Mesendoderm (in vitro differentiated cells): ENCODE measurements at regions not wholly inside any gene's neighbourhood (a gene's known extent, or its start where the extent isn't known, plus 50 kb on each side); places are given as distances from the start of the nearest gene placed in this dataset.

Experiments used
- DNase-seq: peaks from one replicate; pipeline ENCODE4 v3.0.0; 2013
- H2AK5ac ChIP-seq: 2 replicates; pipeline ENCODE4 v1.6.1; 2013; ENCODE audit warnings: low read length, inconsistent platforms
- H2BK120ac ChIP-seq: 2 replicates; pipeline ENCODE4 v1.6.1; 2013; ENCODE audit warnings: low read depth, mild to moderate bottlenecking, low read length, moderate library complexity, mixed read lengths
- H2BK15ac ChIP-seq: replicated peaks from 2 replicates; pipeline ENCODE4 v1.6.1; 2013; ENCODE audit warnings: low read depth, mild to moderate bottlenecking, moderate library complexity
- H2BK5ac ChIP-seq: 2 replicates; pipeline ENCODE4 v1.6.1; 2013; ENCODE audit warnings: low read length, inconsistent platforms
- H3K18ac ChIP-seq: 2 replicates; pipeline ENCODE4 v1.6.1; 2013; ENCODE audit warnings: mild to moderate bottlenecking, low read length, mixed read lengths
- H3K23ac ChIP-seq: one replicate; pipeline ENCODE4 v1.6.1; 2013; ENCODE audit warnings: low read length
- H3K27ac ChIP-seq: 2 replicates; pipeline ENCODE4 v1.5.1; 2013; ENCODE audit warnings: low read depth, mild to moderate bottlenecking, inconsistent platforms, low read length, moderate library complexity
- H3K27me3 ChIP-seq: 2 replicates; pipeline ENCODE4 v1.6.1; 2013; ENCODE audit warnings: low read length, control low read depth, mild to moderate bottlenecking, inconsistent platforms; ENCODE audit not compliant: insufficient read depth, poor library complexity
- H3K36me3 ChIP-seq: 2 replicates; pipeline ENCODE4 v1.6.1; 2013; ENCODE audit warnings: low read length, inconsistent platforms; ENCODE audit not compliant: control insufficient read depth, insufficient read depth
- H3K4ac ChIP-seq: one replicate; pipeline ENCODE4 v1.6.1; 2013; ENCODE audit warnings: low read depth, mild to moderate bottlenecking, low read length, moderate library complexity
- H3K4me1 ChIP-seq: 2 replicates; pipeline ENCODE4 v1.6.1; 2013; ENCODE audit warnings: low read depth, low read length, inconsistent platforms; ENCODE audit not compliant: control insufficient read depth
- H3K4me2 ChIP-seq: 2 replicates; pipeline ENCODE4 v1.6.1; 2013; ENCODE audit warnings: low read length
- H3K4me3 ChIP-seq: 2 replicates; pipeline ENCODE4 v1.5.1; 2013; ENCODE audit warnings: mild to moderate bottlenecking, low read length
- H3K56ac ChIP-seq: one replicate; pipeline ENCODE4 v1.6.1; 2013; ENCODE audit warnings: low read length
- H3K79me1 ChIP-seq: 2 replicates; pipeline ENCODE4 v1.6.1; 2013; ENCODE audit warnings: low read length, inconsistent platforms
- H3K79me2 ChIP-seq: 2 replicates; pipeline ENCODE4 v1.6.1; 2013; ENCODE audit warnings: mild to moderate bottlenecking, low read length; ENCODE audit not compliant: control insufficient read depth, insufficient read depth
- H3K9ac ChIP-seq: 2 replicates; pipeline ENCODE4 v1.6.1; 2013; ENCODE audit warnings: low read length, inconsistent platforms
- H4K5ac ChIP-seq: one replicate; pipeline ENCODE4 v1.6.1; 2013; ENCODE audit warnings: low read length
- H4K8ac ChIP-seq: one replicate; pipeline ENCODE4 v1.6.1; 2013; ENCODE audit warnings: low read depth, mild to moderate bottlenecking, control low read depth, low read length, moderate library complexity
- WGBS: extraction: QIAGEN DNeasy Blood & Tissue Kit; methylation state at CpG from one replicate; pipeline ENCODE4 v1.1.7; 2013; ENCODE audit warnings: low lambda C conversion rate, missing lambda C conversion rate; ENCODE audit not compliant: insufficient coverage; ENCODE audit errors: extremely low coverage; 5-methylcytosine and 5-hydroxymethylcytosine counted together

DNA sequence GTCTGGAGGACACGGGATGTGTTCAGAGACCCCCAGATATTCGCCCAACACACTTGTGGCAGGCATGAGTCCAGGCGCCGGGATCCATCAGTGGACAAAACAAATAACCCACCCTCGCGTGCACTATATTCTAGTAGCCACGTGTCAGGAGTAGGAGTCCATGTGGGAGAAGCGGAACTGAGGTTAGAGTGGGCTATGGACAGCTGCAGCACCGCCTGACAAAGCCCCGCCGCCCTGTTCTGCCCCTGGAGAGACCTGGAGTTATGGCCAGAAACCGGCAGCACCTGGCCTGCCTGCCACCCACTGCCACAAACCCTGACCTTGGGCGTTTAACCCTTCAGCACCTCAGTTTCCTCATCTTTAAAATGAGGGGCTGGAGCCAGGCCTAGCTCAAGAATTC, 181.0 kb upstream of the RNF32 start:
- H3K18ac ChIP-seq: no peak overlapping the region
- H3K79me1 ChIP-seq: no peaks in the 10 kb centered on the region
- H3K27ac ChIP-seq: no peak overlapping the region
- no peak overlapping the region for H3K23ac ChIP-seq
- H2BK15ac ChIP-seq: no peak overlapping the region
- H2BK120ac ChIP-seq: no peak overlapping the region
- H3K9ac ChIP-seq: no peak overlapping the region
- H4K5ac ChIP-seq: no peak overlapping the region
- H2AK5ac ChIP-seq: no peak overlapping the region
- H3K79me2 ChIP-seq: no peaks in the 10 kb centered on the region
- no peaks in the 10 kb centered on the region for H3K4me1 ChIP-seq
- no peaks in the 10 kb centered on the region for H3K27me3 ChIP-seq
- H3K56ac ChIP-seq: no peak overlapping the region
- H2BK5ac ChIP-seq: no peak overlapping the region
- H3K4me3 ChIP-seq: no peak overlapping the region
- no peak for DNase-seq
- H3K4ac ChIP-seq: no peak overlapping the region
- WGBS: no CpG with 5 or more reads among the region's 13 CpGs
- no peak overlapping the region for H3K4me2 ChIP-seq
- no peaks in the 10 kb centered on the region for H3K36me3 ChIP-seq
- H4K8ac ChIP-seq: no peak overlapping the region

DNA sequence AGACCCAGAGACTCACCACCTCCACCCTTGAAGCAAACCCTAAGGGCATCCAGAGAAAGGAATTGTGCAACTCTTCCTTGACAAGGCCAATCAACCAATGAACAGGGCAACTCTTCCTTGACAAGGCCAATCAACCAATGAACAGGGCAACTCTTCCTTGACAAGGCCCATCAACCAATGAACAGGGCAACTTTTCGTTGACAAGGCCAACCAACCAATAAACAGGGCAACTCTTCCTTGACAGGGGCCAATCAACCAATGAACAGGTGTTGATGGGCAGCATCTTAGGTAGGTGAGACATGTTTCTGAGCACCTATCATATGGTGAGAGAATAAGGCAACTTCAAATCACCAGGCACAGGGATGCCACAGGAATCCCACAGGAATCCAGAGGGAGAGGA, 181.5 kb upstream of the RNF32 start:
- Histone ChIP-seq H4K5ac (no peak overlapping the region), H3K4ac (no peak overlapping the region), H3K4me1 (no peaks in the 10 kb centered on the region), H3K23ac (no peak overlapping the region), H3K27ac (no peak overlapping the region), H3K79me1 (no peaks in the 10 kb centered on the region), H2BK15ac (no peak overlapping the region), H3K4me3 (no peak overlapping the region), H3K18ac (no peak overlapping the region), H2AK5ac (no peak overlapping the region), H3K79me2 (no peaks in the 10 kb centered on the region), H2BK5ac (no peak overlapping the region), H3K36me3 (no peaks in the 10 kb centered on the region), H3K27me3 (no peaks in the 10 kb centered on the region), H4K8ac (no peak overlapping the region), H2BK120ac (no peak overlapping the region), H3K56ac (no peak overlapping the region), H3K4me2 (no peak overlapping the region), H3K9ac (no peak overlapping the region)
- no peak for DNase-seq
- WGBS: no CpG with 5 or more reads among the region's 1 CpG

DNA sequence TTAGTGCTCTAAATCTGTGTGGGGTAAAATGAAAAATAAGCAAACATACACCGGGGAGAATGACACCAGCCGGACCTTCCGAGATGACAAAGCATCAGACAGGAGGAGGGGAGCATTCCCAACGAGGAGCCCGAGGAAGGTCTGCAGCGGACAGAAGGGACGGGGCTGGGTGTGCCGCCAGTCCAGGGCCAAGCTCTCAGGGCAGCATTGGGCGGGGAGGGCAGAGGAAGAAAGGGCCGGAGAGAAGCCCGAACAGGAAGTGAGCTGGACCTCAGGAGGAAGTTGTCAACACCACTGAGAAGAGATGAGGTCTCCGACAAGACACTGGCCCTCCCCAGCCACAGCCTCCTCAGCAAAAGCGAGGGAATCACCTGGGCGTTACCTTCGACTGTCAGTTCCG, 182.6 kb upstream of the RNF32 start:
- Histone ChIP-seq H3K18ac (no peak overlapping the region), H3K27me3 (no peaks in the 10 kb centered on the region), H3K36me3 (no peaks in the 10 kb centered on the region), H3K4me2 (no peak overlapping the region), H3K27ac (no peak overlapping the region), H4K5ac (no peak overlapping the region), H2BK15ac (no peak overlapping the region), H3K4me1 (no peaks in the 10 kb centered on the region), H2BK5ac (no peak overlapping the region), H2BK120ac (no peak overlapping the region), H3K56ac (no peak overlapping the region), H2AK5ac (no peak overlapping the region), H3K79me1 (no peaks in the 10 kb centered on the region), H3K23ac (no peak overlapping the region), H3K9ac (no peak overlapping the region), H3K4me3 (no peak overlapping the region), H3K4ac (no peak overlapping the region), H4K8ac (no peak overlapping the region), H3K79me2 (no peaks in the 10 kb centered on the region)
- WGBS: no CpG with 5 or more reads among the region's 16 CpGs
- no peak for DNase-seq

DNA sequence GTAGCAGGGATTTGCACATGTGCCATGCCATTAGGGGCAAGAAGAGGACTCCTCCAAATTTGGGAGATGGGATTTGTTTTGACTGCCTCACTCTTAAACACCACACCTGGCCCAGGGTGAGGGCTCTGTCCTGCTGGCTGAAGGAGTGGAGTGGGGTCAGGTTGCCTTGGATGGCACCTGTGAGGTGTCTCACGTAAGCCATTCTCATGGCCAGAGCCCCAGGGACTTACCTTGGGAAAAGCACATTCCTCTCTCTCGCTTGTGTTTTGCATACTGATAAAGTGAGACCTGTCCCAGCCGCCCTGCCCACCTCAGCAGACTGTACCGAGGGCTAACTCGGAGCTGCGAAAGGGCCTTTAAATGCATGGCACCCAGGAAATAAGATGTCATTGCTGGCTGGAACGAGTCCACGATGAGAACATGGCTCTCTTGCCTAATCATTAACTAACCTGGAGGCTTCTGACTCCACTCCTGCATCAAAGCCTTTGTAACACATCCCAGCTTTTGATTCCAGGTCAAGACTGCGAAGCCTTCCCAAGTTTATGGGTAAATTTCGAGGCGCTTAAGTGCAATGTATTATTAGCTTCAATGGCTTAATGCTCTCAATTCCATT, 184.0 kb upstream of the RNF32 start:
- H3K4ac ChIP-seq: no peak overlapping the region
- H4K8ac ChIP-seq: no peak overlapping the region
- H3K27me3 ChIP-seq: no peaks in the 10 kb centered on the region
- no peaks in the 10 kb centered on the region for H3K79me2 ChIP-seq
- DNase-seq: peak; percentile 36
- H2AK5ac ChIP-seq: no peak overlapping the region
- no peak overlapping the region for H4K5ac ChIP-seq
- no peak overlapping the region for H3K23ac ChIP-seq
- no peak overlapping the region for H3K18ac ChIP-seq
- no peak overlapping the region for H2BK5ac ChIP-seq
- no CpG with 5 or more reads among the region's 11 CpGs for WGBS
- H3K56ac ChIP-seq: no peak overlapping the region
- no peak overlapping the region for H3K27ac ChIP-seq
- no peak overlapping the region for H3K4me3 ChIP-seq
- H2BK15ac ChIP-seq: no peak overlapping the region
- no peak overlapping the region for H3K4me2 ChIP-seq
- no peaks in the 10 kb centered on the region for H3K79me1 ChIP-seq
- H2BK120ac ChIP-seq: no peak overlapping the region
- H3K9ac ChIP-seq: no peak overlapping the region
- no peaks in the 10 kb centered on the region for H3K36me3 ChIP-seq
- H3K4me1 ChIP-seq: no peaks in the 10 kb centered on the region

DNA sequence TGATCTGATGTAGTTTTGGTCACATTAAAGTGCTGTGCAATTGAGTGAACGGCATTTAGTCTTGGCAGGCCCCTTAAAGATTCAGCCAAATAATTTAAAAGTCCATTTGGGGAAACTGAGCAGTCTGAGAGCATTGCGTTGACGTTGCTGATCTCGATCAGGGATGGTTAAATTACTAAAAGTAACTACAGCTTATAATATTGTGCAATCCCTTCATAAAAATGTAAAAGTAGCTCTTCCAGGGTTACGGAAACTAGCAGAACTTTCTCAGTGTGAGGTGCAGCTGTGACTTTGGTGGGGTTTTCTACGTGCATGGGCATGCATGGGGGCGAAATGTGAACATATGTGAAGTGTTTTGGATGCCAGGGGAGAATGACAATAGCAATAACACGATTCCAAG, 184.5 kb upstream of the RNF32 start:
- H3K36me3 ChIP-seq: no peaks in the 10 kb centered on the region
- H4K5ac ChIP-seq: no peak overlapping the region
- no peak overlapping the region for H3K56ac ChIP-seq
- H4K8ac ChIP-seq: no peak overlapping the region
- no peak overlapping the region for H3K9ac ChIP-seq
- no peak overlapping the region for H2BK5ac ChIP-seq
- H3K4ac ChIP-seq: no peak overlapping the region
- no peaks in the 10 kb centered on the region for H3K27me3 ChIP-seq
- H3K79me2 ChIP-seq: no peaks in the 10 kb centered on the region
- H3K4me1 ChIP-seq: no peaks in the 10 kb centered on the region
- H2BK120ac ChIP-seq: no peak overlapping the region
- WGBS: no CpG with 5 or more reads among the region's 8 CpGs
- H2BK15ac ChIP-seq: no peak overlapping the region
- no peak for DNase-seq
- no peak overlapping the region for H3K18ac ChIP-seq
- H3K4me3 ChIP-seq: no peak overlapping the region
- no peak overlapping the region for H3K23ac ChIP-seq
- no peaks in the 10 kb centered on the region for H3K79me1 ChIP-seq
- no peak overlapping the region for H3K27ac ChIP-seq
- H2AK5ac ChIP-seq: no peak overlapping the region
- H3K4me2 ChIP-seq: no peak overlapping the region

DNA sequence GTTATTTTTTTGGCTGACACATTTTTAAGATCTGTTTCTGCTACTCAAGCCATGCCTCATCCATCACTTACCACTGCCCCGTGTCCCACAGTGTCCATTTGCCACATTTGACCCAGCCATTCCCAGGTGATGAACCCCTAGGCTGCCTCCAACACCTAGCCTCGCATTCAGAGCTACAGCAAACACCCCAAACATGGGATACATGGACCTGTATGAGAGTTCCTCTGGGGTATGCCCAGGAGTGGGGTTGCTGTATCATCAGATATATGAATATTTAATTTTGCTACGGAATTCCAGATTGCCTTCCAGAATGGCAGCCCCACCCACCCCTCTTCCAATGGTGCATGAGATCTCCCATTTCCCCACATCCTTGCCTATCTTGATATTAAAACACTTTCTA, 190.1 kb upstream of the RNF32 start:
- no peak overlapping the region for H3K27ac ChIP-seq
- H2BK120ac ChIP-seq: no peak overlapping the region
- no peak overlapping the region for H3K56ac ChIP-seq
- H3K9ac ChIP-seq: no peak overlapping the region
- no peaks in the 10 kb centered on the region for H3K4me1 ChIP-seq
- H3K4ac ChIP-seq: no peak overlapping the region
- H4K8ac ChIP-seq: no peak overlapping the region
- no CpG with 5 or more reads among the region's 3 CpGs for WGBS
- no peak overlapping the region for H3K18ac ChIP-seq
- H3K4me3 ChIP-seq: no peak overlapping the region
- H2BK15ac ChIP-seq: no peak overlapping the region
- DNase-seq: no peak
- no peak overlapping the region for H3K4me2 ChIP-seq
- no peaks in the 10 kb centered on the region for H3K79me1 ChIP-seq
- no peak overlapping the region for H3K23ac ChIP-seq
- H2BK5ac ChIP-seq: no peak overlapping the region
- H3K27me3 ChIP-seq: no peaks in the 10 kb centered on the region
- H2AK5ac ChIP-seq: no peak overlapping the region
- H3K79me2 ChIP-seq: no peaks in the 10 kb centered on the region
- H4K5ac ChIP-seq: no peak overlapping the region
- no peaks in the 10 kb centered on the region for H3K36me3 ChIP-seq
